Left forelimb (tissue), 1 donor: ENCODE measurements at regions not wholly inside any gene's neighbourhood (a gene's known extent, or its start where the extent isn't known, plus 50 kb on each side); places are given as distances from the start of the nearest gene placed in this dataset.

Experiments
- DNase-seq: peaks from one replicate; pipeline ENCODE4 v3.0.0-alpha.2; 2018; ENCODE audit warnings: low spot score

DNA sequence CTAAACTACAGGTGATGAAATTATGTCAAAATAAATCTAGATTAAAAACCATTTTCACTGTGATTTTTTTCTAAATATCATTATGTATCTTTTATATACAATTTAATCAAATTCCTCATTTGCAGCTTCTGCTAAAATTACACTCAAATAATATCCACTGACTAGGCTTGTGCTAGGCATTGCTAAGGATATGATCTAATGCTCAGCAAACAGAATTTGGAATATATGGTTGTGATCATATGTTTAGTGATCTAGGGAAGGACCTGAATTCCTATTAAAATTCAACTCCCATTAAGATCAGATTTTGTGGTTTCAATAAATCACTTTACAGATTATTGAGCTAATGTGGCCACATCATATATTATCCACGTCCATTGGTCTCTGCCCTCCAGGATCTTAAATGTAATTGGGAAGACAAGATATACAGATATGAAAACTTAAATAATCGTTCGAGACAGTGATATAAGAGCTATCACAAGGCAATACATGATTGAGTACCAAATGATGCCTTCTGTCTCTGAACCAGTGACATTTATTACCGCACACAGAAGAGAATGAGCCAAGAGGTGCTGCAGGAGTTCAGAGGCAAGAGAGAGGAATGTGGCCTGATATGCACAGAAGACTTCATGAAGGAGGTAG, 206.0 kb upstream of the RPS6KA3 start:
- no peak for DNase-seq

- no peak for DNase-seq
Observed at GRCh38 chrX:20472148-20472547, 205.4 kb upstream of the RPS6KA3 start.

- no peak for DNase-seq
Observed at GRCh38 chrX:20471483-20471882, 204.8 kb upstream of the RPS6KA3 start.

DNA sequence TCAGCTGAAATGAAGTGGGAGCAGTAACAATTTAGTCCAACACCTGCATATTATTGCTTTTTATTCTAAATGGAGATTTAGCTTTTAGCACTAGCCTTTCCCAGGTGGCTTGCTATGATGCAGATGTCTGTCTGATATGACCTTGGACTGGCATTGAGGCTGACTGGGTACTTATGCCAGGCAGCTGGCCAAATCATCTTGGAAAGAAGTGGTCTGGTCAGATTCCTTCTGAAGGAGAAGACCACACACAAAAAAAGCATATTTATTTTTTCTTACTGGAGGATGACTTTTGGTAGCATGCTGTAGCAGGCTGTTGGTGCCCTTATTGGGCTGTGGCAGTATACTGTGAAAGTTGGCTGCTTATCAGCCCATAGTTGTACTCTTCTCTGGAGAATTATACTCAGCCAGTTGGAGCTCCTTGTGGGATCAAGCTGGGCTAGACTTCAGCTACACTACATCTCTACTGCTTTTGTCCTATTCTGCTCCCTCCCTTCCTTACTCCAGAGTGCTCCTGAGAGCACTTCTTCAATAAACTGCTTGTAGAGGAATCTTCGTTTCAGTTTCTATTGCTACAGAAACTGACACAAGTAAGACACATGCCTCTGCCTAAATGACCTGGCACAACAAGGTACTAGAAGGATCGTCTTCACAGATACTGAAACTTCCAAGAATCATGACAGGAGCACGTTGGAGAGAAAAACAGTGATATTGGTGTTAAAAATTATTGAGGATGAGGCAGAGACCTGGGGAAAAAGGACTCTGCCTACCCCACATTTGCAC, 196.8 kb upstream of the RPS6KA3 start:
- no peak for DNase-seq

GRCh38 chrX:20461576-20461975, 194.9 kb upstream of the RPS6KA3 start:
- DNase-seq = no peak

DNA sequence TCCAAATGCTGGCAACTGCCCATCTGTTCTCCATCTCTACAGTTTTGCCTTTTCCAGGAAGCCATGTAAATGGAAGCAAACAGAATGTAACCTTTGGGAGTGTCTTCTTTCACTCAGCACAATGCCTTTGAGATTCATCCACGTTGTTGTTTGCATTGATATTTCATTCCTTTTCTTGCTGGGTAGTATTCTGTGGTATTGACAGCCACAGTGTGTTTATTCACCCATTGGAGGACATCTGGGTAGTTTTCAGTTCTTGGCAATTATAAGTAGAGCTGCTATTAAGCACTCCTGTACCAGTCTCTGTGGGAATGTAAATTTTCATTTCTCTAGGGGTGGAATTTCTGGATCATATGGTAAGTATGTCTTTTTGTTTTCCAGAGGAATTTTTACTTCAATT, 194.3 kb upstream of the RPS6KA3 start:
- no peak for DNase-seq

- no peak for DNase-seq
Observed at GRCh38 chrX:20459410-20460350, 193.0 kb upstream of the RPS6KA3 start.

DNA sequence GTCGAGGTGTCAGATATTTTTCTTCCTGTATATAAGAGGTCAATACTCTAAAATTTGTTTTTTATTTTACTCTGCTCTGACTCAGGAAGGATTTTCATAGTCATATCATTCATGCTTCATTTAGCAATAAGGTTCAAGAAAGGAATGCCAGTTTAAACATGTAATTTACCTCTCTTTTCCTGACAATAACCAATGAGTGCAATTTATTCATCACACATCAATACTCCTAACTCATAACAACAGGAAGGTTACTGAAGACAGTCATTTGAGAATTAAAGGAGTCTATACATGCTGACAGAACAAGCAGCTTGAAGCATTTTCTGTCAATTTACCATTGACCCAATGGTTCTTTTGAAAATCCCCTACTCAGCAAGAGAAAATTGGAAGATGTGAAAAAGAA, 190.3 kb upstream of the RPS6KA3 start:
- no peak for DNase-seq

GRCh38 chrX:20455001-20455400, 188.3 kb upstream of the RPS6KA3 start:
- DNase-seq = no peak

DNA sequence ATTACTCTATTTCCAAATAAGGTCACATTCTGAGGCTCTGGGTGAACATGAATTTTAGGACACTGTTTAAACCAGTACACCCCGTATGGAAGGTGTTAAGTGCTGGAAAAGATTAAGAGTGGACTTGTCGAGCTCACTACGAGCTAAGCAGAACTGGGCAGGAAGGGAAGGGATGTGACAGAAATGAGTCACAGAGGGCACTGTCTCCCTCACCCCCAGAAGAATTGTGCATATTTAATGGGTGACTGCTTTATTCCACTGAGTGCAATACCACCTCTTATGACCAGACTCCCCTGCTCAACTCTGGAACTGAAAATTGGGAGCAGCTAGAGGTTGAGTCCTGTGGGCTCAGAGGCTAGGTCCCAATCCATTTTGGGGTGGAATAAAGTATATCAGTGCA, 187.4 kb upstream of the RPS6KA3 start:
- DNase-seq = no peak

DNA sequence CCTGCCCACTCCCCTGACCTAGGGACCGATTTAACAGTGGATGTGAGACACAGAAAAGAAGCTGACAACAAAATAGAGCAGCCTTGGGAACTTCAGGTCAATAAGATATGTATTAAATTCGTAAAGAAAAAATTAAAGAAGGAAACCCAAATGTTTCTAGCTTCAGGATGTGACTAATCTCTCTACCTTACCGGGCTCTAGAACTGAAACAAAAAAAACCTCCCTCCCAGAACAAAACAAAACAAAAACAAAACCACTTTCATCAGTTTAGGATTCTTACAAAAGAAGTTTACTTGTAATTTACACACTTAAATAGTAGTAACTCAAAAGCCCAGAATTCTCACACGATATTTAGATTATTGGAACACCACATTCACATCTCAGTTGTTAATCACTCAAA, 185.8 kb upstream of the RPS6KA3 start:
- no peak for DNase-seq

- DNase-seq = no peak
Observed at GRCh38 chrX:20451929-20452328, 185.2 kb upstream of the RPS6KA3 start.

DNA sequence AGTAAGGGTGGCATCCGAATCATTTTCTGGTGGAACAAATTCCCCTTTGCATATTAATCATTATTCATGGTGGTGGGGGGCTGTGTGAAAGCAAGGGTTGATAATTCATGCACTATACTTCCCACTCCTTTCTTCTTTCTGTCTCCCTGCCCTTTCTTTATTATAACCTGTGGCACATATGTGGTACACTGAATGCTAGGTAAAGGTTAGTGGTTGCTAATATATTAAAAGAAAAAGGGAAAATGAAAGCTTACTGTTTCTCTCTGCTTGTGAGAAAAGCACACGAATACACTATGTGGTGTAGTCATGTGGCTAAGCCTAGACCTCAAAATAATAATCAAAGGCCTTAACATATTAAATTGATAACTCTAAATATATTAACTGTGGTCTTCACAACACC, 178.4 kb upstream of the RPS6KA3 start:
- DNase-seq = no peak

GRCh38 chrX:20442597-20442996, 175.9 kb upstream of the RPS6KA3 start:
- peak; percentile 64 for DNase-seq

GRCh38 chrX:20441123-20441522, 174.4 kb upstream of the RPS6KA3 start:
- no peak for DNase-seq

- no peak for DNase-seq
Observed at GRCh38 chrX:20438871-20439526, 172.3 kb upstream of the RPS6KA3 start.

DNA sequence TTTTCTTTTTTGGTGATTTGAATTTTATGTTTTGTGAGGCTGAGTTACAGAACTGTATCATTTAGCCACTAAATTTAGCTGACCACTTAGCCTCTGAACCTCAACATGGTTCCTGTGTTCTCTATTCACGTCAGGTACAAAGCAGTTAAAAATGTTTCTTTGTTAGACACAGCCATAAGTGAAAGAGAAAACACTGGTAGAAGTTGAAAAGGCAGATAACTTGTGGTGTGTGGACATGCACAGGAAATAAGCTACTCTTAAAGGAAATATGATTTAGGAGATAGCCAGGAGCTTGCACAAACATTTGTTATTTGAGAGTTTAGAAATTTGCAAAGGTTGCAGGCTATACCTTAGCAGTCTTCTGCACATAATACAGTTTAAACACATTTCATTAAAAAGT, 171.0 kb upstream of the RPS6KA3 start:
- no peak for DNase-seq

- DNase-seq = no peak
Observed at GRCh38 chrX:20435913-20436312, 169.2 kb upstream of the RPS6KA3 start.

DNA sequence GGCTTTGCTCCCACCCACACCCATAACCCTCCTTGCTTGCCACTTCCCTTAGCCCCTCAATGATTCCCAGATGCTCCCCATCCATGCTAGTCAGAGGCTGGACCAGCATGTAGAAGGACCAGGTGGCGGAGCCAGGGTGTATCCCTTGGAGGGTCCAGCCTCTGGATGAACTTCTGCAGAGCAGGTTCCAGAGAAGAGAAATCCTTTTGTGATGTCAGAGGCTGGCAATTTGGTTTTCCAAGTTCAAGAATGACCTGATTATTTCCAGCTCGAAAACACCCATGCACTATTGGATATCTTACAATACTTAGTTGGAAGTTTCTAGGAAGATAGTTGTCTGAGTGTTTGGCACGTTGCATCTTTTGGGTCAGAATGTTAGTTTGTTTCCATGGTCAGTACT, 168.3 kb upstream of the RPS6KA3 start:
- DNase-seq = no peak

GRCh38 chrX:20433388-20433775, 166.7 kb upstream of the RPS6KA3 start:
- DNase-seq = no peak

DNA sequence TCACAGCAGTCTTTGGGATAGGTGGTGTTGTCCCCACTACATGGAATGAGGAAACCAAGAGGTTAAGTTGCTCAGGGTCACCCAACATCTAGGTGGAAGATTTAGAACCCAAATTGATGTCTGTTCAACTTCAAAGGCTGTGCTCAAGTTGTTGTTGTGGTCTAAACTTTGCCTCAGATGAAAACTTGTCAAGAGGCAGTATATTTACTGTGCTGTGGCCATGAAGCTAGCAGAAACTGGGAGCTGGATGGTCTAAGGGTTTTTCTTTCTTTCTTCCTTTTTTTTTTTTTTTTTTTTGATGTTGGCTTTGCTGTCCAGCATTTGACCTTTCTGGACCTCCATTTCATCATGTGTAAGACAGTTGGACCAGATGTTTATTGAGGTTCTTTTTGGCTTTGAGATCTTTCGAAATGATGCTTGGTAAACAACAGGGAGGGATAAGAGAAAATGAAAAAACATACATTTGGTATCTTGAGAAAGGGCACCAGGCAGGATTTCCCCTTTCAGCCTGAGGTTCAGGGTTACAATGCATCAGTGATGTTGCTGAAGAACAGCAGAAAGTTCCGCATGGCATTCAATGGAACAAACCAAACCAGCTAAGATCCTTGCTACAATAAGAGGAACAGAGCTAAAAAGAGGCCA, 166.2 kb upstream of the RPS6KA3 start:
- no peak for DNase-seq

- DNase-seq = no peak
Observed at GRCh38 chrX:20432048-20432447, 165.3 kb upstream of the RPS6KA3 start.
